IMR-90 (cell line): ENCODE measurements at regions not wholly inside any gene's neighbourhood (a gene's known extent, or its start where the extent isn't known, plus 50 kb on each side); places are given as distances from the start of the nearest gene placed in this dataset.

Source experiments
- ATAC-seq: fragments of 200-7000 bp; cut with Tn5 transposase; 2 replicates; pipeline ENCODE4 v1.9.1; 2020; ENCODE audit warnings: low read depth, mild to moderate bottlenecking, moderate library complexity
- BruUV-seq: library from RNA; stranded (reverse); fragments of 400-500 nt; replicated peaks from 2 replicates; lab custom pipeline; 2021; lab: Mats Ljungman, UMichigan
- CTCF ChIA-PET: fragments of 300-600 bp; formaldehyde crosslinking; extraction: SDS; loops from one replicate; lab custom pipeline; 2021; ENCODE audit warnings: antibody characterized with exemption; lab: Yijun Ruan, JAX
- POLR2A ChIA-PET: fragments of 300-600 bp; sonication (Branson Sonifier 250); formaldehyde crosslinking; loops from one replicate; lab custom pipeline; 2022; ENCODE audit warnings: antibody characterized with exemption; ENCODE audit not compliant: unreplicated experiment; lab: Charles Lee
- DNase-seq: peaks from one replicate; pipeline ENCODE4 v3.0.0; 2013
- H2AFZ ChIP-seq: replicated peaks from 2 replicates; pipeline ENCODE3; 2013; ENCODE audit warnings: low read length, mild to moderate bottlenecking; ENCODE audit not compliant: poor library complexity
- H2AK5ac ChIP-seq: 2 replicates; pipeline ENCODE4 v1.6.1; 2013; ENCODE audit warnings: low read depth, low read length, inconsistent platforms
- H2AK9ac ChIP-seq: replicated peaks from 2 replicates; pipeline ENCODE3; 2013; ENCODE audit warnings: mild to moderate bottlenecking, low read depth, low read length, moderate library complexity; ENCODE audit not compliant: poor library complexity
- H2BK120ac ChIP-seq: 2 replicates; pipeline ENCODE4 v1.6.1; 2013; ENCODE audit warnings: low read depth, low read length, inconsistent platforms
- H2BK15ac ChIP-seq: 3 replicates; pipeline ENCODE4 v1.6.1; 2013; ENCODE audit warnings: low read depth, low read length, inconsistent platforms
- H2BK20ac ChIP-seq: 2 replicates; pipeline ENCODE4 v1.6.1; 2013; ENCODE audit warnings: low read depth, mild to moderate bottlenecking, inconsistent platforms, low read length, moderate library complexity
- H2BK5ac ChIP-seq: 2 replicates; pipeline ENCODE4 v1.6.1; 2013; ENCODE audit warnings: mild to moderate bottlenecking, low read depth, low read length, inconsistent platforms; ENCODE audit not compliant: poor library complexity, severe bottlenecking
- H3K14ac ChIP-seq: replicated peaks from 2 replicates; pipeline ENCODE4 v1.6.1; 2013; ENCODE audit warnings: low read depth, low read length, inconsistent platforms
- H3K18ac ChIP-seq: 2 replicates; pipeline ENCODE4 v1.6.1; 2013; ENCODE audit warnings: low read depth, low read length, control low read depth
- H3K23ac ChIP-seq: 2 replicates; pipeline ENCODE4 v1.6.1; 2013; ENCODE audit warnings: low read depth, low read length, inconsistent platforms
- H3K27ac ChIP-seq: 2 replicates; pipeline ENCODE4 v1.5.1; 2013; ENCODE audit warnings: mild to moderate bottlenecking, control low read depth, low read length; ENCODE audit not compliant: insufficient read depth
- H3K27me3 ChIP-seq: 2 replicates; pipeline ENCODE4 v1.6.1; 2013; ENCODE audit warnings: low read length; ENCODE audit not compliant: control insufficient read depth, insufficient read depth
- H3K36me3 ChIP-seq: 2 replicates; pipeline ENCODE4 v1.6.1; 2013; ENCODE audit warnings: low read length, mixed read lengths; ENCODE audit not compliant: control insufficient read depth, insufficient read depth
- H3K4ac ChIP-seq: 2 replicates; pipeline ENCODE4 v1.6.1; 2013; ENCODE audit warnings: low read depth, low read length, inconsistent platforms
- H3K4me1 ChIP-seq: 2 replicates; pipeline ENCODE4 v1.6.1; 2013; ENCODE audit warnings: low read length, mixed read lengths; ENCODE audit not compliant: control insufficient read depth, insufficient read depth
- H3K4me2 ChIP-seq: 2 replicates; pipeline ENCODE4 v1.6.1; 2013; ENCODE audit warnings: low read depth, mild to moderate bottlenecking, control low read depth, low read length, moderate library complexity
- H3K4me3 ChIP-seq: 2 replicates; pipeline ENCODE4 v1.5.1; 2013; ENCODE audit warnings: low read depth, mild to moderate bottlenecking, control low read depth, low read length, moderate library complexity; ENCODE audit not compliant: insufficient read depth
- H3K56ac ChIP-seq: 2 replicates; pipeline ENCODE4 v1.6.1; 2013; ENCODE audit warnings: low read length, inconsistent platforms; ENCODE audit not compliant: insufficient read depth; ENCODE audit errors: extremely low read depth
- H3K79me1 ChIP-seq, 2 experiments: 2 replicates each; pipeline ENCODE4 v1.6.1; 2013; ENCODE audit warnings: low read length in 2 of 2, inconsistent platforms in 1 of 2, low read depth in 1 of 2
- H3K9ac ChIP-seq: 2 replicates; pipeline ENCODE4 v1.6.1; 2013; ENCODE audit warnings: low read depth, low read length, control low read depth
- H3K9me1 ChIP-seq: 2 replicates; pipeline ENCODE4 v1.6.1; 2013; ENCODE audit warnings: low read length, inconsistent platforms; ENCODE audit not compliant: insufficient read depth
- H3K9me3 ChIP-seq: 2 replicates; pipeline ENCODE4 v1.6.1; 2013; ENCODE audit warnings: low read length; ENCODE audit not compliant: control insufficient read depth, insufficient read depth
- H4K20me1 ChIP-seq: 2 replicates; pipeline ENCODE4 v1.6.1; 2013; ENCODE audit warnings: low read length, inconsistent platforms; ENCODE audit not compliant: insufficient read depth
- H4K5ac ChIP-seq: 2 replicates; pipeline ENCODE4 v1.6.1; 2013; ENCODE audit warnings: mild to moderate bottlenecking, low read depth, low read length, control low read depth
- H4K8ac ChIP-seq, 2 experiments: 2 replicates each; pipeline ENCODE4 v1.6.1; 2013; ENCODE audit warnings: low read depth in 2 of 2, low read length in 2 of 2, control low read depth in 1 of 2, inconsistent platforms in 1 of 2
- H4K91ac ChIP-seq: 2 replicates; pipeline ENCODE4 v1.6.1; 2013; ENCODE audit warnings: low read depth, low read length, inconsistent platforms; ENCODE audit not compliant: insufficient read depth
- BHLHE40 ChIP-seq: fragments of 150-350 bp; IDR thresholded peaks from 2 replicates; pipeline ENCODE4 v1.6.1; 2016; ENCODE audit warnings: mild to moderate bottlenecking, low read depth, low read length
- FOS ChIP-seq: fragments of 150-350 bp; IDR thresholded peaks from 2 replicates; pipeline ENCODE4 v1.6.1; 2016; ENCODE audit warnings: low read depth, low read length
- MAFK ChIP-seq: IDR thresholded peaks from 2 replicates; pipeline ENCODE4 v1.6.1; 2012; ENCODE audit warnings: low read depth, low read length, improper control_type of control experiment
- MAZ ChIP-seq: IDR thresholded peaks from 2 replicates; pipeline ENCODE4 v1.6.1; 2012; ENCODE audit warnings: low read depth, mild to moderate bottlenecking, low read length, improper control_type of control experiment, moderate library complexity, borderline replicate concordance
- MXI1 ChIP-seq: IDR thresholded peaks from 2 replicates; pipeline ENCODE4 v1.6.1; 2012; ENCODE audit warnings: low read depth, mild to moderate bottlenecking, low read length, moderate library complexity, borderline replicate concordance
- NFE2L2 ChIP-seq: fragments of 150-350 bp; IDR thresholded peaks from 2 replicates; pipeline ENCODE4 v1.6.1; 2016; ENCODE audit warnings: low read depth, mild to moderate bottlenecking, low read length
- RCOR1 ChIP-seq: IDR thresholded peaks from 2 replicates; pipeline ENCODE4 v1.6.1; 2012; ENCODE audit warnings: mild to moderate bottlenecking, low read length, improper control_type of control experiment; ENCODE audit not compliant: insufficient replicate concordance
- SMC3 ChIP-seq: fragments of 150-350 bp; IDR thresholded peaks from 2 replicates; pipeline ENCODE4 v1.6.1; 2016; ENCODE audit warnings: low read depth, mild to moderate bottlenecking, antibody characterized with exemption, low read length, moderate library complexity
- WGBS, 2 experiments: methylation state at CpG; one replicate each; pipeline versions ENCODE4 v1.1.5 to v1.1.7; 2013; ENCODE audit warnings: missing lambda C conversion rate in 2 of 2; ENCODE audit not compliant: insufficient read length in 1 of 2; ENCODE audit errors: extremely low coverage in 2 of 2; 5-methylcytosine and 5-hydroxymethylcytosine counted together
- dilution Hi-C: fragments of 300-500 bp; cut with HindIII; formaldehyde crosslinking; loops from one replicate; pipeline ENCODE4 v1.14.3; 2018; ENCODE audit warnings: low sequenced_read_pairs; ENCODE audit not compliant: unreplicated experiment
- in situ Hi-C: fragments of 300-500 bp; cut with MboI; formaldehyde crosslinking; loops from 3 replicates; pipeline ENCODE4 v1.14.3; 2019; ENCODE audit warnings: low sequenced_read_pairs, inconsistent platforms, mixed read lengths
- intact Hi-C: fragments of 100-400 bp; cut with micrococcal nuclease; formaldehyde crosslinking; loops from 2 replicates; pipeline ENCODE4 v1.10.0; 2022
- TF ChIP-seq, protein P1 (sequence below): fragments of 150-350 bp; IDR thresholded peaks from 2 replicates; pipeline ENCODE4 v1.6.1; 2017; ENCODE audit warnings: mild to moderate bottlenecking, antibody characterized with exemption, low read length, low read depth
- TF ChIP-seq, protein P2 (sequence below): fragments of 150-350 bp; IDR thresholded peaks from 2 replicates; pipeline ENCODE4 v1.6.1; 2016; ENCODE audit warnings: low read depth, mild to moderate bottlenecking, low read length, moderate library complexity, borderline replicate concordance

DNA sequence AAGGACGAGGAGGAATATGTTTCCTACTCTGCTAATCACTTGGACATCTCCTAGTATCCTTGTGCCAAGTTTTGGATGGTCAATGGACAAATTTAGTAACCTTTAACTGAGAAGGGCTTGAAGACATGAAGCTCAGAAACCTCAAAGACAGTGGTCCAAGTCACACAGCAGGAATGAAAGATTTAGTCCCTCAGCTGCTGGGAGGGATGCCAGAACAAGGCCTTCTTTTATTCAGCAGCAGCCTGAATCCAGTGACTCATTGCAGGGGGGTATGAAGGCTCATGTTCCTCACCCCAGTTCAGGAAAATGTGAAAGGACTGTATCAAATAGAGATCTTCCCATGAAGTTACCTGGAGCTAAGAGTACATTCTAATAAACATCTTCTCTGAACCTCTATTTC lies 214.9 kb upstream of the UGT8 start:
- Histone ChIP-seq H3K27me3 (peaks cover 7% of the 10 kb centered on the region), H2BK15ac (peak overlapping the region; percentile 7; the same call in 1 of the 3 replicates), H4K91ac (no peak overlapping the region), H4K20me1 (no peaks in the 10 kb centered on the region), H3K9ac (no peak overlapping the region), H2AK9ac (no peak overlapping the region), H2BK5ac (peak overlapping the region; percentile 60), H3K4me1 (peaks cover 4% of the 10 kb centered on the region; the same call in 1 of the 2 replicates), H3K4me3 (no peak overlapping the region), H3K23ac (no peak overlapping the region), H2BK120ac (peak overlapping the region; percentile 41), H3K18ac (no peak overlapping the region), H3K56ac (no peak overlapping the region), H3K27ac (no peak overlapping the region), H3K36me3 (no peaks in the 10 kb centered on the region), H3K4me2 (no peak overlapping the region), H4K5ac (no peak overlapping the region), H3K79me1 (no peaks in the 10 kb centered on the region), H4K8ac (0 out of 4 replicates have a peak overlapping the region, but pooled peaks of 1 of the 2 experiments have one; percentile 37), H3K9me3 (no peaks in the 10 kb centered on the region), H2BK20ac (peak overlapping the region; percentile 85), H3K9me1 (peaks cover 14% of the 10 kb centered on the region), H2AK5ac (no peak overlapping the region), H3K4ac (peak overlapping the region; percentile 44; the same call in 1 of the 2 replicates), H2AFZ (no peak overlapping the region), H3K14ac (0 out of 2 replicates have a peak overlapping the region, but pooled peaks have one; percentile 47)
- DNase-seq (peak; percentile 96), ATAC-seq (peak; percentile 85)
- ChIA-PET POLR2A (no interaction called here), CTCF (interaction anchor here (0.6 kb wide), 2 partner anchors 297 to 991 kb away, joined by 3 to 4 read pairs; no protein-coding TSS in a partner anchor)
- BruUV-seq = no TSS peak
- dilution Hi-C loops (no loop called here), intact Hi-C loops (loop anchor here (1.0 to 5.0 kb wide), 4 partner anchors 623 to 1105 kb away; partner anchors contain the start of gene CAMK2D), in situ Hi-C loops (loop anchor here (5.0 to 25.0 kb wide), 4 partner anchors 406 to 1096 kb away; partner anchors contain the start of gene ARSJ)
- WGBS, 2 experiments = no CpG with 5 or more reads among the region's 1 CpG
- TF ChIP-seq NFE2L2 = no peak
- no peak for TF ChIP-seq MXI1
- TF ChIP-seq FOS = peak; percentile 59; the same call in 1 of the 2 replicates
- no peak for TF ChIP-seq MAFK
- no peak for TF ChIP-seq RCOR1
- no peak for TF ChIP-seq BHLHE40
- TF ChIP-seq, protein P1, sequence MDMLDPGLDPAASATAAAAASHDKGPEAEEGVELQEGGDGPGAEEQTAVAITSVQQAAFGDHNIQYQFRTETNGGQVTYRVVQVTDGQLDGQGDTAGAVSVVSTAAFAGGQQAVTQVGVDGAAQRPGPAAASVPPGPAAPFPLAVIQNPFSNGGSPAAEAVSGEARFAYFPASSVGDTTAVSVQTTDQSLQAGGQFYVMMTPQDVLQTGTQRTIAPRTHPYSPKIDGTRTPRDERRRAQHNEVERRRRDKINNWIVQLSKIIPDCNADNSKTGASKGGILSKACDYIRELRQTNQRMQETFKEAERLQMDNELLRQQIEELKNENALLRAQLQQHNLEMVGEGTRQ = no peak
- TF ChIP-seq MAZ = no peak
- TF ChIP-seq, protein P2, sequence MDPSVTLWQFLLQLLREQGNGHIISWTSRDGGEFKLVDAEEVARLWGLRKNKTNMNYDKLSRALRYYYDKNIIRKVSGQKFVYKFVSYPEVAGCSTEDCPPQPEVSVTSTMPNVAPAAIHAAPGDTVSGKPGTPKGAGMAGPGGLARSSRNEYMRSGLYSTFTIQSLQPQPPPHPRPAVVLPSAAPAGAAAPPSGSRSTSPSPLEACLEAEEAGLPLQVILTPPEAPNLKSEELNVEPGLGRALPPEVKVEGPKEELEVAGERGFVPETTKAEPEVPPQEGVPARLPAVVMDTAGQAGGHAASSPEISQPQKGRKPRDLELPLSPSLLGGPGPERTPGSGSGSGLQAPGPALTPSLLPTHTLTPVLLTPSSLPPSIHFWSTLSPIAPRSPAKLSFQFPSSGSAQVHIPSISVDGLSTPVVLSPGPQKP = no peak
- TF ChIP-seq SMC3 = 0 out of 2 replicates have a peak, but pooled peaks have one; percentile 8
